ENCODE measurements at regions not wholly inside any gene's neighbourhood (a gene's known extent, or its start where the extent isn't known, plus 50 kb on each side); places are given as distances from the start of the nearest gene placed in this dataset.

GRCh38 chr10:9147475-9147874 lies 1093.0 kb downstream of the GATA3 start:
- TF ChIP-seq CTCF (conservative IDR thresholded peaks at IDR 0.05) (no peak), EZH2 (IDR thresholded peaks at IDR 0.05; ENCODE audit: low read depth) (no peak)
